Fibroblast of pulmonary artery (primary cell): ENCODE measurements at regions not wholly inside any gene's neighbourhood (a gene's known extent, or its start where the extent isn't known, plus 50 kb on each side); places are given as distances from the start of the nearest gene placed in this dataset.

ENCODE experiments used
- DNase-seq: peaks from one replicate; pipeline ENCODE4 v3.0.0-alpha.2; 2010; ENCODE audit warnings: low read depth
- H3K4me3 ChIP-seq: replicated peaks from 2 replicates; pipeline ENCODE4 v1.5.1; 2011; ENCODE audit warnings: low read depth, mild to moderate bottlenecking, control low read depth, low read length, moderate library complexity
- TF ChIP-seq, protein P1 (sequence below): IDR thresholded peaks from 2 replicates; pipeline ENCODE4 v1.5.1; 2011; ENCODE audit warnings: mild to moderate bottlenecking, control low read depth, low read length, inconsistent platforms; ENCODE audit errors: missing control alignments

DNA sequence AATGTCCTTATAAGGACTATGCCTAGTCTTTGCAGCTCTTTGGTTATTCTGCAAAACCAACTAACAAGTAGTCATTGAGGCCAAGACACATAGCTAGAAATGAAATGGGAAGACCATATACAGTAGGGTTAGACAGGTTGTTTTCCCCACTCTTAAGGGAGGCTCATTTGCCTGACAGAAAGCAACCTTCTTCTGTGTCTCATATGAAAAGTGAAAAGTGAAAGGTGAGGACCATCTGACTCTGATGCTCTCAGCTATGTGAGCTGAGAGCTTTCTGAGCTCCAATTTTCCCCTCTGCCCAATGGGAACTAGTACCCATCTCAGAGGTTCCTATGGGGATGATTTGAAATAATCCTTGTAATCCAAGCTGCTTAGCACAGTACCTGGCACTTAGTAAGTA, 142.0 kb upstream of the BDNF start:
- TF ChIP-seq, protein P1, sequence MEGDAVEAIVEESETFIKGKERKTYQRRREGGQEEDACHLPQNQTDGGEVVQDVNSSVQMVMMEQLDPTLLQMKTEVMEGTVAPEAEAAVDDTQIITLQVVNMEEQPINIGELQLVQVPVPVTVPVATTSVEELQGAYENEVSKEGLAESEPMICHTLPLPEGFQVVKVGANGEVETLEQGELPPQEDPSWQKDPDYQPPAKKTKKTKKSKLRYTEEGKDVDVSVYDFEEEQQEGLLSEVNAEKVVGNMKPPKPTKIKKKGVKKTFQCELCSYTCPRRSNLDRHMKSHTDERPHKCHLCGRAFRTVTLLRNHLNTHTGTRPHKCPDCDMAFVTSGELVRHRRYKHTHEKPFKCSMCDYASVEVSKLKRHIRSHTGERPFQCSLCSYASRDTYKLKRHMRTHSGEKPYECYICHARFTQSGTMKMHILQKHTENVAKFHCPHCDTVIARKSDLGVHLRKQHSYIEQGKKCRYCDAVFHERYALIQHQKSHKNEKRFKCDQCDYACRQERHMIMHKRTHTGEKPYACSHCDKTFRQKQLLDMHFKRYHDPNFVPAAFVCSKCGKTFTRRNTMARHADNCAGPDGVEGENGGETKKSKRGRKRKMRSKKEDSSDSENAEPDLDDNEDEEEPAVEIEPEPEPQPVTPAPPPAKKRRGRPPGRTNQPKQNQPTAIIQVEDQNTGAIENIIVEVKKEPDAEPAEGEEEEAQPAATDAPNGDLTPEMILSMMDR: no peak

DNA sequence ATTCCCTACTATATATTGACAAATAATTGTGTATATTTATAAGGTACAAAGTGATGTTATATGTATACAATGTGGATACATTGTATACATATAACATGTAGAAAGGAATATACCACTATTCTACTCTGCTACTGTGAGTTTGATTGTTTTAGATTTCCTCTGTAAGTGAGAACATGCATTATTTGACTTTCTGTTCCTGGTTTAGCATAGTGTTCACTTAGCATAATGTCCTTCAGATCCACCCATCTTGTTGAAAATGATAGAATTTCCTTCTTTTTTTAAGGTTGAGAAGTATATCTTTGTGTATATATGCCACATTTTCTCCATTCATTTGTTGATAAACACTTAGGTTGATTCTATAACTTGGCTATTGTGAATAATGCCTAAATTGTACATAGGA, 140.8 kb upstream of the BDNF start:
- no peak for DNase-seq
- TF ChIP-seq, protein P1: no peak
- no peak overlapping the region for H3K4me3 ChIP-seq

More for the DNA sequence above, 142.0 kb upstream of the BDNF start:
- no peak for DNase-seq
- no peak overlapping the region for H3K4me3 ChIP-seq

DNA sequence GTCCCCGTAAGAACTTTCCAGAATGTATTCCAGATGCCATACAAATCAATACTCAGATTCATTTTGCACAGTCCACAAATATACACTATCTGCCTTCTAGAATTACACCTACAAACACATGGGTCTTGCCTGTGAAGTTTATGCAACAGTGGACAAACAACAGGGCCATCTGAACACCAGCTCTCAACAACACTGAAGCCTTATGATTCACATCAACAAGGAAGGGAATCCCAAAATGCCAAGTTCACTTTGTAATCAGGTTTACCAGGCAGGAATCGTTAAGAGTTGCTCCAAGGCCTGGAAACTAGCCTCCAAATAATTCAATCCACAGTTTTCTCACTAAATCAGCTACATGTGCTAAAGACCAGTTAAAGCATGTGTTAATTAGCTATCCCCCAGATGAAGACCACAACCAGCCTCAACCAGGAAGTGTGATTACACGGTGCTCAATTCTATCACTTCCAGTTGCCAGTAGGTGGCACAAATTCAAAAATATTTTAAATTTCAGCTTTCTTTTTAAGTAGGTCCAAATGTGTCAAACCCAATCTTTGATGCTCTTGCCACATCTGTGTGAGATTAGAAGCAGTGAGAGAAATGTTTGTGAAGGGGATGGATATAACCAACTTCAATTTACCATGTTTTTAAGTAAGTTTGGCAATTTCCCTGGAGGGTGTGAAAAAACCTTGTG, 139.1 kb upstream of the BDNF start:
- peak; percentile 43 for DNase-seq
- H3K4me3 ChIP-seq: no peak overlapping the region
- TF ChIP-seq, protein P1: peak; percentile 47

DNA sequence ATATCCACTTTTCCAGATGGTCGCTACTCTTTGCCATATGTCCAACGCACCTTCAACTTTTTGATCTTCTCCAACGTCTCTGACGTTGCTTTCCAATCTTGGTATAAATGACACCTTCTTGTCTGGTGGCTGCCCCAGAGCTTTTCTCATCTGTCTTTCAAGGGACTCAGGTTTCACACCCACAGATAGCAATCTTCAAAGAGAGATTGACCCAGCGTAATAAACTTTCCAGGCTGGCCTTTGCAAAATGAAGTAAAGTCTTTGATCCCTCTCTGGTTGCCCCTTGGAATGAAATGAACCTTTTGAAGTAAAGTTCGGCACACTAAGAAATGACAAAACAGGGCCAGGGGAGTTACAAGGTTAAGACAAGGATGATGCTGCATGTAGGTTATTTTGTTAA, 138.4 kb upstream of the BDNF start:
- no peak overlapping the region for H3K4me3 ChIP-seq
- TF ChIP-seq, protein P1: no peak
- no peak for DNase-seq

DNA sequence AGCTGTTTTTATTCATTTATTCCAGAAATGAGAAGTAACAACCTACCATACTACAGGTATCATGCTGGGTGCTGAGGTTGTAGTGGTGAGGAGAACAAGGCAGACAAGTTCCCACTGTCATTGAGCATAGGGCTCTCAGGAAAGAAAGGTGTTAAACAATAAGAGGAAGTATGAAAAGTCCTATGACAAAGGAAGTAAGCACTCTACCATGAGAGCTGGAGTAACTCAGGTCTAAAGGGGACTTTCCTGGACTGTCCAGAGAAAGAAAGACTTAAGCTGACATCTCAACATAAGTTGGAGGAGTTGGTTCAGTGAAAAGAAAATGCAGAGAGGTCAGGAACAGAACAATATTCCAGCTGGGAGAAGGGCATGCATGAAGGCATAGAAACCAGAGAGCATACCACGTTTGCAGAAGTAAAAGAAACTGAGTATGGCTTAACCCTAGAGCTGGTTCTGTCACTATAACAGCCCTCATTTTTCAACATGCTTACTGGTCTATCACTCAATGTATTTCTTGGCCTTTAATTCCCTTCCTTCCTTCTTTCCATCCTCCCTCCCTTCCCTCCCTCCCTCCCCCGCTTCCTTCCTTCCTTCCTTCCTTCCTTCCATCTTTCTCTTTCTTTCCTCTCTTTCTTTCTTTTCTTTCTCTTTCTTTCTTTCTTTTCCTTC, 137.8 kb upstream of the BDNF start:
- TF ChIP-seq, protein P1: no peak
- no peak for DNase-seq
- H3K4me3 ChIP-seq: no peak overlapping the region

DNA sequence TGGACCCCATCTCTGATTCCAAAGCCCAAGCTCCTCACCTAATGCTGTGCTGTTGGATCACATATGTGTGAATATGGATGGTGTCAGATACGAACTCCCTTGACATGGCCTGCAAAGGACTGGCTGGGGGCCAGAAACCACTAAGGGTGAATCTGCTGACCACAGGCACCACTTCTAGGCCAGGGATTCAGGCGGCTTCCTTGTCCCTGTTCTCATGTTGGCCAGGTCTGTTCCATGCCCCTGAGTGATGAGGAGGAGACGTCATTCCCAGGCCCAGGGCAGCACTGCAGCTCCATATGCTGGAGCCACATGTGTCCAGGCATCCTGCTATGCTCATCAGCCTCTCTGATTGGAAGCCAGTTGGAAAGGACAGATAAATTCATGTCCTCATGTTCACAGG, 130.0 kb upstream of the BDNF start:
- no peak overlapping the region for H3K4me3 ChIP-seq
- TF ChIP-seq, protein P1: no peak
- DNase-seq: no peak
